HG02870 (cell line): ENCODE measurements at regions not wholly inside any gene's neighbourhood (a gene's known extent, or its start where the extent isn't known, plus 50 kb on each side); places are given as distances from the start of the nearest gene placed in this dataset.

ENCODE experiments used
- ATAC-seq: cut with Tn5 transposase; IDR thresholded peaks from one replicate; pipeline ENCODE4 v1.9.1; 2021; ENCODE audit warnings: mild to moderate bottlenecking, moderate library complexity; ENCODE audit not compliant: unreplicated experiment

DNA sequence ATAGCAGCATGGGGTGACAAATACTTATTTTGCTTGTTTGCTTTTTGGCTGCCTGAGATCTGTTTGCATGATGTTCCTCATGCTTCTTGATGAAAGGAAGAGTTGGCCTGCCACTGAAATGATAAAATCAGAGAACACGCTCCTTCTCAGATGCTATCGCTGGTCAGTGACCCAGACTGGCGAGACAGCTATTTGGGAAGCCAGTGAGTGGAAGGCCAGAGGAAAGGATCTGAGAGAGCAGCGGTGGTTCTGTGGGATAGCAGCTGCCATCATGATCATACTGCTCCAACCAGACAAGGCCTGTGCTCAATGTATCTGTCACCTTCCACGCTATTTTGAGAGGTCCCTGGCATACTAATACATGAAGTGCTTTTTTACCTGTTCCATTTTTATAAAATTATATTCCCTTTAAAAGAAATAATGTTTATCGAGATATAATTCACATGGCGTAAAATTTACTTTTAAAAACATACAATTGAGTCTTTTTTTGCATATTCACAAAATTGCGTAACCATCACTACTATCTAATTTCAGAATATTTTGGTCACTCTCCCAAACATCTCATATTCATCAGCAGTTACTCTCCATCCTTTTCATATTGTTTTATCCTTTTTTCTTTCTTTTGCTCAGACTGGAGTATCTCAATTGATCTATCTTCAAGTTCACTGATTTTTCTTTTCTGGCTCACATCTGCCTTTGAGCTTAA lies 695.1 kb downstream of the TNS3 start:
- no peak for ATAC-seq

GRCh38 chr7:46885167-46885566 lies 696.7 kb downstream of the TNS3 start:
- ATAC-seq: no peak

- ATAC-seq: no peak
Observed at GRCh38 chr7:46881507-46882127, 700.3 kb downstream of the TNS3 start.

DNA sequence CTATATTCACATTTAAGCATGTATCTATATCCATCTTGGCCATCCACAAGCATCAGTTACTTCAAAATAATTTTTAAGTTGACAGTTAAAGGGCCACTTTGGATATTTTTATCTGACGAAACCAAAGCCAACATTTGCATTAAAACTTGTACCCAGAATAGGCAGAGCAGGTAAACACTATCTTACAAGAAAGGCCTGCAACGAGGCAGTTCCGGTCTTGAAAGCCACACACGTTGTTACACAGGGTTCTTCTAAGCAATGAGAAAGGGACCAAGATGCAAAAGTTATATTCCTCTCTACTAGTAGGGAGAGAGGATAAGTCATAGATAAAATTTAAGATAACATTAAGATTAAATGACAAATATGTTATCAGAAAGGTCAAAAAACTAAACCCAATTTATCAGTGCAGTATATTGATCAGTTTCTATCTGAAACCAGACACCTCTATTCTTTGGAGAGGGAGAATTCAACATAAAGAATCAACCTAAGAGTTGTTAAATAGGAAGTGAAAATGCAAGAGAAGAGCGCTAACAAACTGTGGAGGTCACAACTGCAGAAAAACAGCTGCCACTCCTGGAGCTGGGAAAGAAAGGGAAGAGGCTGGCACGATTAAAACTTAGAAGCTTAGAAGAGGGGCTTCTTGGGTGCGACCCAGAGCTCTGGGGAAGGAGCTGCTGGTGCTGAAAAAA lies 701.3 kb downstream of the TNS3 start:
- ATAC-seq: no peak

- ATAC-seq: no peak
Observed at GRCh38 chr7:46879783-46880182, 702.1 kb downstream of the TNS3 start.

GRCh38 chr7:46871516-46871915 lies 710.4 kb downstream of the TNS3 start:
- ATAC-seq: no peak

- no peak for ATAC-seq
Observed at GRCh38 chr7:46864716-46865115, 717.2 kb downstream of the TNS3 start.

DNA sequence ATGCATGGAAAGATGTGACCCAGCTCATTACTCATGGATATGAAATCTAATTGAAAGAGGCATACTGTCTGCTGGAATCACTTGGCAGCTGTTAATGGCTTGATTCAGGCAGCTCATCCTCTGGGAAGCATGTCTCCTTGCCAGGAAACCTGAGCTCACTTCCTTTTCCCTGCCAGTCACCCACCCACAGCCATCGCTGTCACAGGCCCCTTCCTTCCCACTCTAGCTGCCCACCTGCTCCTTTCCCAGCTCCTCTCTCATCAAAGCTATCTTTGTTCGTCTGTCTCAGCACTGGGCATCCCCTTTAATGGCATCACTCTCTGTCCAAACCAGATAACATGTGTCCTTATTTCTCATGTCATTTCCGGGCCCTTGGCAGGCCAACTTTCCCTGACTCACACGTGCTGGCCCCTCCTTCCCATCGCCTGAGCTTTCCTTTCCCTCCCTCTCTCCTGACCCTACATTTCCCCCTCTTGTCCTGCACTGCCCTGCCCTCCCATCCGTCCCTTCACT lies 721.9 kb downstream of the TNS3 start:
- ATAC-seq: no peak

- ATAC-seq: no peak
Observed at GRCh38 chr7:46855851-46856250, 726.1 kb downstream of the TNS3 start.

DNA sequence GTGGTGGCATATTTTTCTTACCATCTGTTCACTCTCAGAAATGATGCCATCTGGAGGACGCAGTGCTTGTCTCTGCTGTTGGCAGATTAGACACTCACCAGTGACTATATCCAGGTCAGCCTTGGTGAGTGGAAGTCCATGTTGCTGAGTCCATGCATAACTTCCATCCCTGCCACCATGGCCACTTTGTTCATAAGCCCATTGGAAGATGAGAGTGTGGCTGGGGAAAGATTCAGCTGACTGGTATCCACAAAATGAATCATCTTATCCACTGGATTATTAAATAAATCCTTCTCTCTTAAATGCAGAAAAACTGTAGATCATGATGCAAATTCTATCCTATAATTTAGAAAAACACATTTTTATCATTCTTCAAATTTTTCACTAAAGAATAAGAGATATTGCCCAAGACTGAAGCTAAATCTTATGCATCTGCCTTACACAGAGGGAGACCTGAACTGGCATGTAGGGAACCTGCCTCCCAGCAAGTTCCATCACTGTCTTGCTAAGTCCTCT lies 726.9 kb downstream of the TNS3 start:
- ATAC-seq: no peak

DNA sequence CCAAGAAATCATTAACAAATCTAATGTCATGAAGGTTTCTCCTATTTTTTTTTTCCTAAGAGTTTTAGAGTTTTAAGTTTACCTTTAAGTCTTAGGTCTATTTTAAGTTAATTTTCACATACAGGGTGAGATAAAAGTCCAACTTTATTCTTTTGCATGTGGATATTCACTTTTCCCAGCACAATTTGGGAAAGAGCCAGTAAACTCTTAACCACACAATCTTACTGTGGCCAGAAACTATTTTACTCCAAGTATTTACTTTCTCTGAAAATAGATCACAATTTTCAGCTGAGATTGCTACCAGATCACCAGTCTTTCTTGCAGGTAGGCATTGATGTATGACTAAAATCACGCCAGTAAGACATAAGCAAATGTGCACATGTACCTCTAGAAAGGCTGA lies 728.5 kb downstream of the TNS3 start:
- ATAC-seq: no peak

DNA sequence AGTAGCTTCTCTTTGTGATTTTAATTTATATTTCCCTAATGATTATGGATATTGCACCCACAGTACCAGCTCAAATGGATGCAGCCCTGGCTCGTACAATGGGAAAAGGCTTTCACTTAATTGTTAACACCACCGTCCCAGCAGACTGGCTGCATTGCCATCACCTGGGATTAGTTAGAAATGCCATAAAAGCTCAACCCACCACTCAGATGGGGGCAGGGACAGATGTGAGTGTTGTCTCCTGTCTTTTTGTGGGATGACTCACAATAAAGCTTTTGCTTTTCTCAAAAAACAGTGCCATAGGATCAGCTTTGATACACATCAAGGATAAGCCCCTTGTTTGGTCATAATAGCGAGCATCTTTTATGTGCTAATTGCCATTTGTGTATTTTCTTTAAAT lies 729.1 kb downstream of the TNS3 start:
- no peak for ATAC-seq

DNA sequence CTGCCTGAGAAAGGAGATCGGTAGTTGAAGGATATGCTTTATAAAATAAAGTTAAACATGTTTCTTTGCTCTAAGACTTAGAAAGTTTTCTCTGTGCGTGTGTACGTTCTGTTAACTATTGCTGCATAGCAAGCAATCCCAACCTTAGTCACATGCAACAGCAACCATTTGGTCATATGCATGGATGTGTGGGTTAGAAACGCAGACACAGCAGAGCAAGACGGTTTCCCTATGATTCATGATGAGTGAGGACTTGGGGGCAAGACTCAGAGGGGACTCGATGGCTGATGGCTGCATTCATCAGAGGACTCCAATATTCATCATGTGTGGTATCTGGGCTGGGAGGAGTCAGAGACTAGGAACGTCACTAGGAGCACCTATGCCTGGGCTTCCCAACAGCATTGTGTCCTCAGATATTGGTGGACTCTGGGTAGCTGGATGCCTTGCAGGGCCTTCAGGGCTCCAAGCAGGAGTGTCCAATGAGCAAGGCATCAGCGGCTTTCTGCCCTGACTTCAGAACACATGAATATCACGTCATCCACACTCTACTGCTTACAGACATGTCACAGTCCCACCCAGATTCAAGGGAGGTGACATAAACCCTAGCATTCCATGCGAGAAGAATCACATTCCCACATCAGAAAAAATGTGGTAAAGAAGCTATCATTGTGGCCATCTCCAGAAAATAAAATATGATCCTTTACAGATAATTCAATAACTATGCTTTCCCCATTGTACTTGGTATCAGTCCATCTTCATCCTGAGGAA lies 731.2 kb downstream of the TNS3 start:
- ATAC-seq: no peak

DNA sequence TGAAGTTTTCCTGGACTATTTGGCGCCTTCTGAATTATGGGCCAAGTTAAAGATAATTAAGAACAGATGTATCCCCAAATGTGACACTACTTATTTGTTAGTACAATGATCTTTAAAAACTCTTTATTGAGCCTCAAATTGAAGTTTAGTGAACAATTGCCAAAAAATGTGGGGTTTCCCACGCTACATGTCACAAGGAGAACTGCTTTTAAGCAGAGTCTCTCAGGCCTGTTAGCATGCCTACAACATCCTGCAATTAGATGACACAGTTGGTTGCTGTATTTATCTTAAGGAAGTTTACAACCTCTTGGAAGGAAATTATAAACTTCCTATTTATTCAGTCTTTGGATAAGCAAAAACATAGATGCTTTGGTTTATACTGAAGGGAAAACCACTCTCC lies 733.0 kb downstream of the TNS3 start:
- ATAC-seq: no peak

DNA sequence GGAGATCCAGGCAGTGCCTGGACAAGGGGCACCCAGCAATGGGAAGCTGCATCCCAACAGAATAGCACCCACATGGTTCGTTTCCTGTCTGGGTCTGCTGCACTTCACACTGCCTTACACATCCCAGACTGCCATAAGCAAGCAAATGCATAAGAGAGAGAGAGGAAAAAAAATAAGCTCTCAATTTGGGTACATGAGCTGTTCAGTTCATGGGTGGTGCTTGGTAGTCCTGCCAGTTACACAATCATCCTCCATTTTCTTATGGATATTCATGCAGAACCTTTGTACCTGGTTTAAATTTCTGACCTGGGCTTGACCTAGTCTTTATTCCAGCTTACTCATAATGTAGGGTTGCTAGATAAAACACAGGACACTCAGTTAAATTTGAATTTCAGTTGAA lies 733.6 kb downstream of the TNS3 start:
- no peak for ATAC-seq

GRCh38 chr7:46847126-46847525 lies 734.8 kb downstream of the TNS3 start:
- ATAC-seq: no peak

DNA sequence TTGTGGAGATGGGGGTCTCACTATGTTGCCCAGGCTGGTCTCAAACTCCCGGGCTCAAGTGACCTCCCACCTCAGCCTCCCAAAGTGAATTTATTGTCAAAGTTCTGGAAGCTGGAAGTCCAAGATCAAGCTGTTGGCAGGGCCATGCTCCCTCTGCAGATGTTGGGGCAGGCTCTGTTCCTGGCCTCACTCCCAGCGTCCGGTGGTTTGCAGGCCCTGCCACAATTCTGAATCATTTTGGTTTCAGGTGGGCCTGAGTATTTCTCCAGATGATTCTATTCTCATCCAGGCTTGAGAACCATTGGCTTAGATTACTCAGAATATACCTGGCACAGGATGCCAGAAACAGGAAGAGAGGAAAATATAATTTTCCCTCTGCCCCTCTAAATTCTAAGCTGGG lies 737.4 kb downstream of the TNS3 start:
- ATAC-seq: no peak

DNA sequence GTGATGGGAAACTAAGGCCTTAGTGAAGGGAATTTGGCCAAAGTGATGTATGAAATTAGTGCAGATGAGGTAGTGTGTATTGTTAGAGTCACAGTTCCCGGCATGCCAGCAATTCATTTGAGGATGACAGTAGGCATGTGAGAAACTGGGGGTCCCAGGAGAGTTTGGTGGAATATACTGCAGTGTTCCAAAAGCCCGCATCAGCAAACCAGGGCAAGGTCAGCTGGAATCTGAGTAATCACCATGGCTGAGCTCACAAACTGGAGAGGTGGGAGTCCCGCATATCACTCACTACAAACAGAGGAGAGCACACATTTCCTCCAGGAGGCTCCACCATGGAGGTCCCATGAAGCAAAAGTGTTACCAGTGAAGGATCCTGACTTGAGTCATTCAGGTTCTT lies 740.7 kb downstream of the TNS3 start:
- ATAC-seq: no peak

- ATAC-seq: no peak
Observed at GRCh38 chr7:46839651-46840050, 742.3 kb downstream of the TNS3 start.

- no peak for ATAC-seq
Observed at GRCh38 chr7:46838463-46838862, 743.4 kb downstream of the TNS3 start.

- ATAC-seq: no peak
Observed at GRCh38 chr7:46835556-46835955, 746.4 kb downstream of the TNS3 start.
